Motor neuron (in vitro differentiated cells): ENCODE measurements at regions not wholly inside any gene's neighbourhood (a gene's known extent, or its start where the extent isn't known, plus 50 kb on each side); places are given as distances from the start of the nearest gene placed in this dataset.

Experiments used
- ATAC-seq, 8 experiments: fragments of 200-7000 bp; cut with Tn5 transposase; replicated peaks in 6 of 8; 2 replicates each; pipeline ENCODE4 v1.8.0; 2021; ENCODE audit warnings: mild to moderate bottlenecking in 8 of 8, moderate library complexity in 8 of 8
- H3K27ac ChIP-seq, 2 donors: fragments of 250-450 bp; sonication (Bioruptor Pico); 2 replicates each; pipeline ENCODE4 v1.9.0; 2021; ENCODE audit warnings: antibody characterized with exemption in 2 of 2, mild to moderate bottlenecking in 2 of 2, moderate library complexity in 1 of 2
- H3K4me1 ChIP-seq, 2 donors: fragments of 250-450 bp; sonication (Bioruptor Pico); replicated peaks in 1 of 2; 2 replicates each; pipeline ENCODE4 v1.6.1; 2021; ENCODE audit warnings: antibody characterized with exemption in 2 of 2, mild to moderate bottlenecking in 2 of 2, moderate library complexity in 1 of 2
- H3K4me3 ChIP-seq, 5 donors: fragments of 250-450 bp; sonication (Bioruptor Pico); 2 replicates each; pipeline ENCODE4 v1.9.0; 2021; ENCODE audit warnings: antibody characterized with exemption in 5 of 5, mild to moderate bottlenecking in 5 of 5, moderate library complexity in 4 of 5
- WGBS, 10 experiments: fragments of 450-650 bp; shearing (Covaris generic); methylation state at CpG; one replicate each; pipeline ENCODE4 v1.0.0; 2022; 5-methylcytosine and 5-hydroxymethylcytosine counted together
- in situ Hi-C, 9 experiments: fragments of 400-800 bp; cut with MboI; loops; one replicate each; pipeline ENCODE4 v1.15.0; 2021; ENCODE audit warnings: low sequenced_read_pairs in 9 of 9, low pct_unique_long_range_greater_than_20kb in 2 of 9; ENCODE audit not compliant: unreplicated experiment in 9 of 9

GRCh38 chr12:84305144-84305543 is 607.5 kb downstream of the SLC6A15 start:
- Histone ChIP-seq H3K27ac (no peak overlapping the region), H3K4me1 (no peaks in the 10 kb centered on the region), H3K4me3 (no peak overlapping the region)
- ATAC-seq, result no peak
- in situ Hi-C loops, result no loop called here
- WGBS, 10 experiments, result 67 to 100% (median 80%) methylated on average over 1 to 2 of the region's 3 CpGs; no CpG with 5 or more reads in 3 of the 10 experiments

GRCh38 chr12:84294246-84294645 is 618.4 kb downstream of the SLC6A15 start:
- Histone ChIP-seq H3K4me1 (no peaks in the 10 kb centered on the region), H3K27ac (no peak overlapping the region), H3K4me3 (no peak overlapping the region)
- in situ Hi-C loops, result no loop called here
- WGBS, 10 experiments, result 0 to 100% (median 57%) methylated on average over 1 to 2 of the region's 2 CpGs; no CpG with 5 or more reads in 1 of the 10 experiments
- ATAC-seq, result no peak

GRCh38 chr12:84290168-84290567 is 622.4 kb downstream of the SLC6A15 start:
- in situ Hi-C loops, result no loop called here
- no peak for ATAC-seq
- Histone ChIP-seq H3K4me1 (peaks cover 0 to 8% of the 10 kb centered on the region in 2 donors), H3K27ac (no peak overlapping the region), H3K4me3 (no peak overlapping the region)

GRCh38 chr12:84277986-84278385 is 634.6 kb downstream of the SLC6A15 start:
- no peak for ATAC-seq
- 40 to 100% (median 83%) methylated on average over 1 to 2 of the region's 2 CpGs; no CpG with 5 or more reads in 2 of the 10 experiments for WGBS, 10 experiments
- in situ Hi-C loops, result no loop called here
- Histone ChIP-seq H3K4me3 (no peak overlapping the region), H3K4me1 (no peaks in the 10 kb centered on the region), H3K27ac (no peak overlapping the region)

GRCh38 chr12:84276215-84276614 is 636.4 kb downstream of the SLC6A15 start:
- no peaks in the 10 kb centered on the region for H3K4me1 ChIP-seq
- in situ Hi-C loops, result no loop called here
- no peak overlapping the region for H3K4me3 ChIP-seq
- ATAC-seq, result no peak
- WGBS, 10 experiments, result 70 to 100% (median 80%) methylated on average over 1 to 2 of the region's 2 CpGs; no CpG with 5 or more reads in 3 of the 10 experiments
- H3K27ac ChIP-seq, result no peak overlapping the region

GRCh38 chr12:84272324-84272723 is 640.3 kb downstream of the SLC6A15 start:
- in situ Hi-C loops, result no loop called here
- H3K4me3 ChIP-seq, result no peak overlapping the region
- no peaks in the 10 kb centered on the region for H3K4me1 ChIP-seq
- no peak overlapping the region for H3K27ac ChIP-seq
- 59 to 100% (median 92%) methylated on average over 1 to 3 of the region's 3 CpGs; no CpG with 5 or more reads in 2 of the 10 experiments for WGBS, 10 experiments
- ATAC-seq, result no peak

- Histone ChIP-seq H3K27ac (no peak overlapping the region), H3K4me1 (no peaks in the 10 kb centered on the region), H3K4me3 (no peak overlapping the region)
- ATAC-seq, result no peak
- in situ Hi-C loops, result no loop called here
- 40 to 76% (median 60%) methylated on average over 3 to 8 of the region's 8 CpGs for WGBS, 10 experiments
Observed at GRCh38 chr12:84270470-84271140, 642.0 kb downstream of the SLC6A15 start.

GRCh38 chr12:84247931-84248330 is 664.7 kb downstream of the SLC6A15 start:
- Histone ChIP-seq H3K27ac (no peak overlapping the region), H3K4me1 (no peaks in the 10 kb centered on the region), H3K4me3 (no peak overlapping the region)
- ATAC-seq, result no peak
- 17 to 95% (median 86%) methylated on average over 2 of the region's 2 CpGs; no CpG with 5 or more reads in 1 of the 10 experiments for WGBS, 10 experiments
- in situ Hi-C loops, result no loop called here

GRCh38 chr12:84243686-84244085 is 668.9 kb downstream of the SLC6A15 start:
- Histone ChIP-seq H3K4me3 (no peak overlapping the region), H3K27ac (no peak overlapping the region), H3K4me1 (no peaks in the 10 kb centered on the region)
- ATAC-seq, result no peak
- in situ Hi-C loops, result no loop called here
- WGBS, 10 experiments, result 0 to 100% (median 66%) methylated on average over 1 to 4 of the region's 4 CpGs; no CpG with 5 or more reads in 2 of the 10 experiments

- in situ Hi-C loops, result no loop called here
- Histone ChIP-seq H3K4me3 (no peak overlapping the region), H3K27ac (no peak overlapping the region), H3K4me1 (peaks cover 0 to 6% of the 10 kb centered on the region in 2 donors)
- ATAC-seq, result no peak
- 67 to 100% (median 94%) methylated on average over 2 to 3 of the region's 3 CpGs; no CpG with 5 or more reads in 1 of the 10 experiments for WGBS, 10 experiments
Observed at GRCh38 chr12:84222841-84223240, 689.8 kb downstream of the SLC6A15 start.

GRCh38 chr12:84218406-84218805 is 694.2 kb downstream of the SLC6A15 start:
- WGBS, 10 experiments, result 9 to 100% (median 90%) methylated on average over 1 of the region's 1 CpG; no CpG with 5 or more reads in 2 of the 10 experiments
- Histone ChIP-seq H3K4me1 (no peaks in the 10 kb centered on the region), H3K4me3 (no peak overlapping the region), H3K27ac (no peak overlapping the region)
- in situ Hi-C loops, result no loop called here
- peak in 1 of 8 experiments; percentile 34 for ATAC-seq

GRCh38 chr12:84201976-84202375 is 710.6 kb downstream of the SLC6A15 start:
- 50 to 100% (median 82%) methylated on average over 1 to 2 of the region's 2 CpGs; no CpG with 5 or more reads in 4 of the 10 experiments for WGBS, 10 experiments
- H3K27ac ChIP-seq, result no peak overlapping the region
- no peak overlapping the region for H3K4me3 ChIP-seq
- in situ Hi-C loops, result no loop called here
- ATAC-seq, result no peak
- H3K4me1 ChIP-seq, result no peaks in the 10 kb centered on the region

GRCh38 chr12:84198294-84198946 is 714.2 kb downstream of the SLC6A15 start:
- in situ Hi-C loops, result no loop called here
- no peak for ATAC-seq
- 46 to 90% (median 79%) methylated on average over 3 to 6 of the region's 6 CpGs for WGBS, 10 experiments

GRCh38 chr12:84191779-84192178 is 720.8 kb downstream of the SLC6A15 start:
- in situ Hi-C loops, result no loop called here
- 0 to 100% (median 45%) methylated on average over 1 to 3 of the region's 3 CpGs; no CpG with 5 or more reads in 2 of the 10 experiments for WGBS, 10 experiments
- no peak overlapping the region for H3K4me3 ChIP-seq
- H3K4me1 ChIP-seq, result no peaks in the 10 kb centered on the region
- H3K27ac ChIP-seq, result no peak overlapping the region
- no peak for ATAC-seq

More at GRCh38 chr12:84198294-84198946, 714.2 kb downstream of the SLC6A15 start:
- Histone ChIP-seq H3K4me3 (no peak overlapping the region), H3K4me1 (no peaks in the 10 kb centered on the region), H3K27ac (no peak overlapping the region)
